ENCODE measurements at regions not wholly inside any gene's neighbourhood (a gene's known extent, or its start where the extent isn't known, plus 50 kb on each side); places are given as distances from the start of the nearest gene placed in this dataset.

- TF ChIP-seq CTCF (conservative IDR thresholded peaks at IDR 0.05) (no peak), ZFX (IDR thresholded peaks at IDR 0.05) (no peak)
These were observed 189.2 kb downstream of the SEC14L1 start for GRCh38 chr17:77329741-77330531.

Data from C4-2B (cell line).